HEK293 (cell line): ENCODE measurements at regions not wholly inside any gene's neighbourhood (a gene's known extent, or its start where the extent isn't known, plus 50 kb on each side); places are given as distances from the start of the nearest gene placed in this dataset.
A peak's percentile ranks its signal among the peaks of the same experiment; 100 is the strongest.

Experiments used
- CTCF ChIA-PET: fragments of 350-600 bp; formaldehyde crosslinking; extraction: SDS; loops from one replicate; lab custom pipeline; 2021; ENCODE audit warnings: antibody characterized with exemption; lab: Yijun Ruan, JAX
- POLR2A ChIA-PET: fragments of 300-600 bp; formaldehyde crosslinking; extraction: SDS; loops from one replicate; lab custom pipeline; 2020; ENCODE audit warnings: antibody characterized with exemption, inconsistent platforms; lab: Yijun Ruan, JAX
- H3K27ac ChIP-seq: fragments of 200-500 bp; sonication (Bioruptor generic); 2 replicates; pipeline ENCODE4 v1.5.1; 2014; ENCODE audit warnings: low read depth, low read length, control low read depth, inconsistent platforms; ENCODE audit errors: extremely low read depth
- H3K36me3 ChIP-seq, 2 experiments: fragments of 200-500 bp in 1 of 2; sonication (Bioruptor generic) in 1 of 2; 1 replicate in 1 of 2; 2 replicates in 1 of 2; pipeline ENCODE4 v1.5.1; 2014 to 2017; ENCODE audit warnings: inconsistent platforms in 2 of 2, low read length in 2 of 2; ENCODE audit not compliant: control insufficient read depth in 2 of 2, insufficient read depth in 1 of 2
- H3K4me1 ChIP-seq: fragments of 200-500 bp; sonication (Bioruptor generic); 2 replicates; pipeline ENCODE4 v1.5.1; 2014; ENCODE audit warnings: mild to moderate bottlenecking, low read length, inconsistent platforms; ENCODE audit not compliant: control insufficient read depth, insufficient read depth
- H3K4me3 ChIP-seq: 2 replicates; pipeline ENCODE4 v1.5.1; 2011; ENCODE audit warnings: low read depth, mild to moderate bottlenecking, control low read depth, low read length, moderate library complexity
- H3K9me3 ChIP-seq: fragments of 200-500 bp; sonication (Bioruptor generic); 2 replicates; pipeline ENCODE4 v1.5.1; 2014; ENCODE audit warnings: low read depth, low read length, inconsistent platforms; ENCODE audit not compliant: control insufficient read depth, insufficient read depth
- HIC1 ChIP-seq: fragments of 450-650 bp; formaldehyde crosslinking; IDR thresholded peaks from 2 replicates; pipeline ENCODE4 v1.5.1; 2016; ENCODE audit warnings: missing biosample characterization, missing genetic modification characterization
- KLF17 ChIP-seq: fragments of 450-650 bp; formaldehyde crosslinking; IDR thresholded peaks from 2 replicates; pipeline ENCODE4 v1.5.1; 2016; ENCODE audit warnings: missing biosample characterization, missing genetic modification characterization
- KLF9 ChIP-seq: fragments of 450-650 bp; formaldehyde crosslinking; IDR thresholded peaks from 2 replicates; pipeline ENCODE4 v1.5.1; 2016; ENCODE audit warnings: missing biosample characterization, missing genetic modification characterization, low read depth
- OVOL3 ChIP-seq: fragments of 450-650 bp; formaldehyde crosslinking; IDR thresholded peaks from 2 replicates; pipeline ENCODE4 v1.5.1; 2016; ENCODE audit warnings: missing biosample characterization, missing genetic modification characterization
- PATZ1 ChIP-seq: fragments of 450-650 bp; formaldehyde crosslinking; IDR thresholded peaks from 2 replicates; pipeline ENCODE4 v1.5.1; 2016; ENCODE audit warnings: missing biosample characterization, missing genetic modification characterization
- ZBTB21 ChIP-seq: fragments of 450-650 bp; formaldehyde crosslinking; IDR thresholded peaks from 2 replicates; pipeline ENCODE4 v1.5.1; 2017; ENCODE audit warnings: missing biosample characterization, missing genetic modification characterization
- ZBTB49 ChIP-seq: fragments of 450-650 bp; formaldehyde crosslinking; IDR thresholded peaks from 2 replicates; pipeline ENCODE4 v1.5.1; 2016; ENCODE audit warnings: missing biosample characterization, missing genetic modification characterization, low read depth
- ZIC2 ChIP-seq: fragments of 450-650 bp; formaldehyde crosslinking; IDR thresholded peaks from 2 replicates; pipeline ENCODE4 v1.5.1; 2016; ENCODE audit warnings: missing biosample characterization, missing genetic modification characterization
- ZNF155 ChIP-seq: fragments of 450-650 bp; formaldehyde crosslinking; IDR thresholded peaks from 2 replicates; pipeline ENCODE4 v1.5.1; 2016; ENCODE audit warnings: missing biosample characterization, missing genetic modification characterization
- ZNF239 ChIP-seq: fragments of 450-650 bp; formaldehyde crosslinking; IDR thresholded peaks from 2 replicates; pipeline ENCODE4 v1.5.1; 2016; ENCODE audit warnings: missing biosample characterization, missing genetic modification characterization
- ZNF274 ChIP-seq, 2 experiments: fragments of 200-500 bp in 1 of 2; fragments of 450-650 bp in 1 of 2; sonication (Bioruptor generic) in 1 of 2; formaldehyde crosslinking in 1 of 2; IDR thresholded peaks; 2 replicates each; pipeline versions ENCODE4 v1.5.1 to v1.6.1; 2014 to 2016; ENCODE audit warnings: borderline replicate concordance in 1 of 2, inconsistent platforms in 1 of 2, low read length in 1 of 2, missing biosample characterization in 1 of 2, missing genetic modification characterization in 1 of 2
- ZNF280C ChIP-seq: fragments of 450-650 bp; formaldehyde crosslinking; IDR thresholded peaks from 2 replicates; pipeline ENCODE4 v1.5.1; 2016; ENCODE audit warnings: missing biosample characterization, missing genetic modification characterization
- ZNF280D ChIP-seq: fragments of 450-650 bp; formaldehyde crosslinking; IDR thresholded peaks from 2 replicates; pipeline ENCODE4 v1.5.1; 2016; ENCODE audit warnings: missing biosample characterization, missing genetic modification characterization
- ZNF292 ChIP-seq: fragments of 450-650 bp; formaldehyde crosslinking; IDR thresholded peaks from 2 replicates; pipeline ENCODE4 v1.5.1; 2016; ENCODE audit warnings: low read depth, missing biosample characterization, missing genetic modification characterization, borderline replicate concordance
- ZNF560 ChIP-seq: fragments of 450-650 bp; formaldehyde crosslinking; IDR thresholded peaks from 2 replicates; pipeline ENCODE4 v1.5.1; 2017; ENCODE audit warnings: missing biosample characterization, missing genetic modification characterization, borderline replicate concordance
- ZNF624 ChIP-seq: fragments of 450-650 bp; formaldehyde crosslinking; IDR thresholded peaks from 2 replicates; pipeline ENCODE4 v1.5.1; 2017; ENCODE audit warnings: missing biosample characterization, missing genetic modification characterization
- ZNF747 ChIP-seq: fragments of 450-650 bp; formaldehyde crosslinking; IDR thresholded peaks from 2 replicates; pipeline ENCODE4 v1.5.1; 2016; ENCODE audit warnings: missing biosample characterization, missing genetic modification characterization

- Histone ChIP-seq H3K4me1 (0 out of 2 replicates have a peak, but pooled peaks cover 5% of the 10 kb centered on the region), H3K4me3 (no peak overlapping the region), H3K9me3 (no peaks in the 10 kb centered on the region), H3K27ac (no peak overlapping the region), H3K36me3 (no peaks in the 10 kb centered on the region)
- no peak for TF ChIP-seq ZNF747 (tag by site-specific recombination)
- TF ChIP-seq ZNF155 (tag by site-specific recombination), result no peak
- TF ChIP-seq ZNF274 (IDR thresholded peaks at IDR 0.05; ENCODE audit: low read length), result no peak
- no peak for TF ChIP-seq ZNF274 (tag by site-specific recombination; IDR thresholded peaks at IDR 0.05; ENCODE audit: borderline replicate concordance)
- no peak for TF ChIP-seq KLF9
- TF ChIP-seq ZIC2 (tag by site-specific recombination), result peak; percentile 79
- TF ChIP-seq ZNF624 (tag by site-specific recombination), result no peak
- no peak for TF ChIP-seq OVOL3 (tag by site-specific recombination)
- POLR2A ChIA-PET, result no interaction called here
- CTCF ChIA-PET, result interaction anchor here (0.5 to 5.6 kb wide), 9 partner anchors 10 to 559 kb away, joined by 3 to 53 read pairs (median 4); no protein-coding TSS in a partner anchor
These were observed 87.3 kb upstream of the ANKRD34C start for GRCh38 chr15:79195239-79195638.

- H3K36me3 ChIP-seq, result no peaks in the 10 kb centered on the region
- ChIA-PET POLR2A (no interaction called here), CTCF (interaction anchor here (1.0 to 5.6 kb wide), 5 partner anchors 10 to 169 kb away, joined by 3 to 53 read pairs (median 9); no protein-coding TSS in a partner anchor)
- H3K4me3 ChIP-seq, result no peak overlapping the region
- TF ChIP-seq ZBTB49 (tag by site-specific recombination), result no peak
- no peak for TF ChIP-seq ZNF239 (tag by site-specific recombination)
- no peak for TF ChIP-seq KLF17
- no peak for TF ChIP-seq HIC1 (tag by site-specific recombination)
- no peak for TF ChIP-seq ZNF560
- no peak for TF ChIP-seq PATZ1
- no peak overlapping the region for H3K27ac ChIP-seq
- H3K4me1 ChIP-seq, result 0 out of 2 replicates have a peak, but pooled peaks cover 5% of the 10 kb centered on the region
- no peaks in the 10 kb centered on the region for H3K9me3 ChIP-seq
These were observed 88.1 kb upstream of the ANKRD34C start for GRCh38 chr15:79194386-79194785.

GRCh38 chr15:79193549-79193948 lies 89.0 kb upstream of the ANKRD34C start:
- 0 out of 2 replicates have a peak, but pooled peaks cover 5% of the 10 kb centered on the region for H3K4me1 ChIP-seq
- no peaks in the 10 kb centered on the region for H3K9me3 ChIP-seq
- H3K36me3 ChIP-seq, result no peaks in the 10 kb centered on the region
- ChIA-PET CTCF (interaction anchor here (1.0 to 5.6 kb wide), 4 partner anchors 10 to 214 kb away, joined by 4 to 53 read pairs (median 12); no protein-coding TSS in a partner anchor), POLR2A (interaction anchor here (1.1 kb wide), 1 partner anchor 9 kb away, joined by 3 read pairs; no protein-coding TSS in a partner anchor)
- H3K4me3 ChIP-seq, result no peak overlapping the region
- no peak overlapping the region for H3K27ac ChIP-seq
- TF ChIP-seq ZNF280D (no peak), ZNF280C (tag by site-specific recombination) (no peak), ZNF292 (tag by site-specific recombination) (no peak), ZBTB21 (tag by site-specific recombination) (no peak)
